Retina (tissue), 1 donor: ENCODE measurements at regions not wholly inside any gene's neighbourhood (a gene's known extent, or its start where the extent isn't known, plus 50 kb on each side); places are given as distances from the start of the nearest gene placed in this dataset.

Source experiments
- DNase-seq: peaks from one replicate; pipeline ENCODE4 v3.0.0-alpha.2; 2016

DNA sequence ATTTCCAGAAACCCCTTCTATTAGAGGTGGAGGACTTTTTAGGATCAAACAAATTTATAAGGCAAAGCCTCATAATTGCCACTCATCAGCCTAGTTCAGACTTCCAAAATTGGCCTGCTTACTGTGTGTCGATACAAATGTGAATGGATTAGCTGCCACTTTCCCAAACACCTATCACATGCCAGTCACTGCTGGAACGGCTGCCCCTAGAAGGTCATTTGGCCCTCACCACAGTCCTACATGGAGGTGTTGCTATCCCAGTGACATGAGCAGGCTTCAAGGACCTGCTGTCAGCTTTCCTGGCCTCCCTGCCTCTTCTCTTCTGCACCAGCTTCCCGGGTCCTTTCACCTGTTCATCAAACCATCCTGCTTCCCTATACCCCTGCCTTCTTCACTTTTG is 279.2 kb upstream of the SKOR2 start:
- no peak for DNase-seq

DNA sequence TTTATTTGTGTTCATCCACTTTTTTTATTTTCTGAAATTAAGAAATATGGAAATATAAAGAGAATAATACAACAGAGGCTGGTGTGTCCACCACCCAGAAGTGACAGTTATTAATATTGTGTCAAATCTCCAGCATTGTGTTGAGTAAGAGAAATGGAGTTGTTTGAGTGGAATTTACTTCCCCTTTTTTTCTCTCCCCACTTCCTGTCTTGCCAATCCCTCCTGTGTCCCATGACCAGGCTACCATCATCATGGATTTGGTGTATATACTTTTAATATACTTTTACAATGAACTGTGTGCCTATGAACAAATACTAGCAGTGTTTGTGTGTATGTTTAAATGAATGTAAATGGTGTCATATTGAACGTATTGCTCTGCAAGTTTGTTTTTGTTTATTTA is 276.9 kb upstream of the SKOR2 start:
- no peak for DNase-seq

DNA sequence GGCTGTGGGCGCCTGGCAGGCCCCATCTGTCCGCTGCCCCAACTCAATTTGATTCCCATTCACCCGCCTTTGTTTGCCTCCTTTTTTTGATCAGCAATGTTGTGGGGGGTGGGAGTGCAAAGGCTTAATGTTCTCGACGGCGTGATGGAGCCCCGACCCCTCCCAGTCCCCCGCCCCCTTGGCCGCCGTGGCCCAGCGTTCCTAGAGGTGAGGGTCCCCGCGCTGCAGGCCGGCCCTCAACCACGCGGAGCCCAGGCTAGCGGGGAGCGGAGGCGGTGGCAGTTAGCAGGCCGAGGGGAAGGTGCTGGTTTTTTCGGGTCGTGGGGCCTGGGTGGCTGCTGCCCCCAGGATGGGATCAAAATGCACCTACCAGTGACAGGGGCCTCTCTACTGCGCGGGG is 274.7 kb upstream of the SKOR2 start:
- DNase-seq, result no peak

DNA sequence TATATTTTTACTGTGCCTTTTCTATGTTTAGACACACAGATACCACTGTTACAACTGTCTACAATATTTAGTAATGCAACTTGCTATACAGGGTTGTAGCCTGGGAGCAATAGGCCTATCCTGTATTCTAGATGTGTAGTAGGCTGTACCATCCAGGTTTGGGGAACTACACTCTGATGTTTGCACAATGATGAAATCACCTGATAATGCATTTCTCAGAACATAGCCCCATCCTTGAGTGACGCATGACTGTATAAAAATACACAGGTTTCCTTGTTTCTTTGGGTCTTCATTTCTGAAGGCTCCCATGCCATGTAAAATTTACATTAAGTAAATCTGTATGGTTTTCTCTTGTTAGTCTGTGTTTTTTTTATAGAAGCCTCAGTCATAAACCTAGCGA is 270.9 kb upstream of the SKOR2 start:
- no peak for DNase-seq

DNA sequence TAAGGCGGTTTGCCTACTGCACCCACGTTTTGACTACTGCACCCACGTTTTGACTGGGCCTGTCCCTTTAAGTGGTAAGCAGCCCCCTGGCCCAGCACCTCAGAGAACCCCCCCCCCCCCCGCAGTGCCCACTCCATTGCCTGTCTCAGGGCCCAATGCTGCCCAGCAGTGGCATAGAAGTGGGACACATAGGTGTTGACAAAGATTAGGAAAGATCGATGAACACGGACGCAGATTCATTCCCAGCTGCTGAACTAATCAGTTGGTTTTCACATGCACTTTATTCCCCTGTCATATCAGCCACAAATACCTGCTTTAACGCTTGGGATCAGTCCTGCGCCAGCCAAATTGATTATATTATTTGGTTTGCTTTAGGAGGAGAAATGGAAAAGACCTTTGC is 268.8 kb upstream of the SKOR2 start:
- no peak for DNase-seq

GRCh38 chr18:47519706-47520105 is 268.2 kb upstream of the SKOR2 start:
- no peak for DNase-seq

GRCh38 chr18:47519277-47519676 is 267.8 kb upstream of the SKOR2 start:
- no peak for DNase-seq

DNA sequence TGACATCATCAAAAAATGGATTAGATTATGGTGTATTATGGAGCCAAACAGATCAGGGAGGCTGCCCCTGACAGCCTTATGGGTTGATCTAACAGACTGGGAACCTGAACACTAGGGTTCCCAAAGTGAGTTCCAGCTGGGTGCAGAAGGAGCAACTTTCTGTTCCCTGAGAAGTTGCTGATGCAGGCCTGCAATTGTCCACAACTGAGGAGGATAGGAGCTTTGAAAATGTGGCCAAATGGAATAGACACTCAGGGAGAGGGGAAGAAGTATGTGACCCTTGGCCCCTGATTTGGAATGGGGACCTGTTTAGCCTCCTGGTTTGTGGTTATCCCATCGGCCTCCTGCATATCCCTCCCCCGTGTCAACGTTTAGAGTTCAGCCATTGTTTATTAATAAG is 262.2 kb upstream of the SKOR2 start:
- DNase-seq, result no peak

GRCh38 chr18:47512726-47513435 is 261.4 kb upstream of the SKOR2 start:
- DNase-seq, result peak; percentile 33

- DNase-seq, result no peak
Measured at GRCh38 chr18:47512056-47512455, 260.6 kb upstream of the SKOR2 start.

DNA sequence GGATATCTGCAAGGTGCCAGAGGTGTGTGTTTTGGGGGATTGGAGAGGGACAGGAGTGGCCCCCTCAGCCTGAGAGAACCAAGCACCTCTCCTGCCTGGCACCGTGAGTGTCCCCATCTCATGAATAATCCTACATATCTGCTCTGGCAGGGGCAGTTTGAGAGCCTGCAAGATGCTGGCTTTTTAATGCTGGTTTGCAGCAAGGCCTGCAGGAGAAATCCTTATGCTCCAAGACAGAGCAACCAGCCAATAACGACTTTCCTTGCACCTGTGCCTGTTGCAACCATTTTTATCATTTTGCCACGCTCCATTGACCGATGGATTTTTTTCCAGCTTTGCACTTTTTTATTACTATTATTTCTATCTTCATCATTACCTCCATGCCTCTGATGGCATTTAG is 259.4 kb upstream of the SKOR2 start:
- DNase-seq, result no peak

- no peak for DNase-seq
Measured at GRCh38 chr18:47507651-47508050, 256.2 kb upstream of the SKOR2 start.

DNA sequence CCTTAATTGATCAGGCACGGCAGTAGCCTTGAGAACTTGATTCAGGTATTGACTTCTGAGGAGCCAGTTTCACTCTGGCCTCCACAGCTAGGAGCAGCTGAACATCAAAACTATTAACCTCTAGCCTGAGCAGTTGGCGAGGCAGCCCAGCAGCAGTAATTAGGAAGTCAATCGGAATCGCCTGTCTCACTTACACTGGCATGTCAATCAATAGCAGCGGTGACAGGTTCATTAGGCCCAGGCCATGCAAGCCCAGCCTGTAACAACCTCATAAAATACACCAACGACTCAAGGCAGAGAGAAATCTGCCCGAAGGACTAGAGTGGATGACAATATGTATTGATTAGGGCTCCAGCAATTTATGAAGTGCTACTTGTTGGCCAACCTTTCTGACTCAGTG is 255.4 kb upstream of the SKOR2 start:
- DNase-seq, result peak; percentile 52

GRCh38 chr18:47501946-47502345 is 250.5 kb upstream of the SKOR2 start:
- peak; percentile 44 for DNase-seq

DNA sequence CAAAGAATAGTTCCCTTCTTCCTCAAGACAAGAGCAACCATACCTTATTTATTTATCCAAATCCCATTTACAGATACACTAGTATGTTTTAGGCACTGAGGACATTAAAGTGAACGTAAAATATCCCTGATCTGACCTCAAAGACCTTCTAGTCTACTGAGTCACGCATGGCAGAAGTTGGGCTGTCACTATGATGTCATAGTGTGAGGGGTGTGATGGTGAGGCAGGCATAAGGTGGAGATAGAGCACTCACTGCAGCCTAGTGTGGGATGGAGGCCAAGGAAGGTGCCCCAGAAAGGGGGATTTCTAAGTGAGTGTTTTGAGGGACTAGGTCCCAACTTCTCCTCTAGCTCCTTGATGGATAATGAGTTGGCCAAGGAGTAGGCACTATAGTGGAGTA is 249.5 kb upstream of the SKOR2 start:
- DNase-seq, result no peak

GRCh38 chr18:47492691-47493090 is 241.2 kb upstream of the SKOR2 start:
- DNase-seq, result no peak

DNA sequence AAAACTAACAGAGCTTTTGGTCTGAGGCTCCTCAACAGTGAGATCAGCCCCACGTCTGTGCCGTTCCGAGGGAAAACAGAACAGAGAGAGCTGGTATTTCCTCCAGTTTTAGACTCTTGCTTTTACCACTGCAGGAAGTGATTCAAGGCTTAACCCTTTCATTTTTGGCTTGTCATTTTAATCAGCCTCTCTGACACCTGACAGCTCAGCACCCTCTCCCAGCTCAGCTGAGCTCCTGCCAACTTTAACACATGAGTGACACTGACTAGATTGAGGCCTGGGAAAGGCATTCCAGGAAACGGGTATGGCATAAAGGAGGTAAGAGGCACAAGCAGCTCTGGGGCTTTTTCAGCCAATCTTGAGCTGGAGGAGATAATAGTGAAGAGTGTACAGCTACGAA is 239.4 kb upstream of the SKOR2 start:
- DNase-seq, result no peak

DNA sequence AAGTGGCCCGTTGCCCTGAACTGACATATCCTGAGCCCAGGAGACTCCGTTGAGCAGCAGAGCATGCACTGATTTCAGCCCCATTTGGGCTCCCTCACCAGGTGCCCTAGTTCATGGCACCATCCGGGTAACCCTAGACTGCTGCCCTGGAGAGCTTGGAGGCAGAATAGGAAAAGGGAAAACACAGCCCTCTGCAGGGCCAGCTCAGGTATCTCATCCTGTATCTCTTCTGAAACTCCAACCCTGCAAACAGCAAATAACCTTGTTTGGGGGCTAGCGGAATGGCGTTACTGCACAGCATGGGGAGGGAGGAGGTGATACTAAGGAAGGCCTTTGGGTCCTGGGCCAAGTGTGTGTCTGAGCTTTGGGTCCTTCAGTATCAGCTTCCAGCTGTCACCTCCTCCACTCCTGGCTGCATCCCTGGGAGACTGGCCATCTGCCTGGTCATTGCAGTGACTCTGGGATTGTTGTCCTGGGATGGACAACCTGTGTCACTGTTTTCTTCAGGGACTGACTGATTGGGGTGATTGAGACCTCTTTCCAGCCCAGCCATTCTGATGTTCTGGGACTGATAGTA is 233.8 kb upstream of the SKOR2 start:
- DNase-seq, result no peak

DNA sequence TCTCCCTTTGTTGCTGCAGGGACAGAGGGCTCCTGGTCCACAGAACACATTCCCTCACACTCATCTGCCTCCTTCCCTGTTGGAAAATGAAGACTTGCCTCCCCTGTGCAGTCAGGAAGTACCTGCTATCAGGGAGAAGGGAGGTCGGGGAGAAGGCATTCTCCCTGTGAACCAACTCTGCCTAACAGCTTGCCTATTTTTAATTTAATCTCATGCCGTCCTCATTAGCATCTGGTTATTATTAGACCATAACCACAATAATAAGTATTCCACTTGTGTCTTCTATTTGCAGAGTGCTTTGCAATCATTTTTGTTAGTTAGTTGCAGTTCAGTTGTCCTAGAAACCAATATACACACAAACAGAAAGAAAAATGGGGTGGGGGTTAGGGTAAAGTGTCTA is 232.6 kb upstream of the SKOR2 start:
- no peak for DNase-seq

GRCh38 chr18:47480166-47480565 is 228.7 kb upstream of the SKOR2 start:
- DNase-seq, result no peak

DNA sequence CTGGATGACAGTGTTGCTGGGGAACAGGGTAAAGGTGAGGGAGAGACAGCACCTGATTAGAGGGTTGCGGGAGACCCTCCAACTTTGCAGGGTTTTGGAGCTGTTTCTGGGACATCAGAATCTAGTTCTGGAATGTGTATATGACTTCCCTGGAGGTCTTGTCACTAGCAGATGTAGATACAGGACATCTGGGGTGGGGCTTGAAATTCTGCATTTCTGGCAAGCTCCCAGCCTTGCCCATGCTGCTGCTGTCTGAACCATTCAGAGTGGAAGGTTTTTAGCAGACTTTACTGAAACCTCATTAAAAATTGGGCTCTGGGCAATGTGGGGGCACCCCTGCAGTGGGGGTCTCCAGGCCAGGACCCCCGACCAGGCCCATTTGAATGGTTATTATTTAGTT is 220.3 kb upstream of the SKOR2 start:
- no peak for DNase-seq

- no peak for DNase-seq
Measured at GRCh38 chr18:47470941-47471340, 219.5 kb upstream of the SKOR2 start.

GRCh38 chr18:47469576-47469975 is 218.1 kb upstream of the SKOR2 start:
- DNase-seq, result no peak

DNA sequence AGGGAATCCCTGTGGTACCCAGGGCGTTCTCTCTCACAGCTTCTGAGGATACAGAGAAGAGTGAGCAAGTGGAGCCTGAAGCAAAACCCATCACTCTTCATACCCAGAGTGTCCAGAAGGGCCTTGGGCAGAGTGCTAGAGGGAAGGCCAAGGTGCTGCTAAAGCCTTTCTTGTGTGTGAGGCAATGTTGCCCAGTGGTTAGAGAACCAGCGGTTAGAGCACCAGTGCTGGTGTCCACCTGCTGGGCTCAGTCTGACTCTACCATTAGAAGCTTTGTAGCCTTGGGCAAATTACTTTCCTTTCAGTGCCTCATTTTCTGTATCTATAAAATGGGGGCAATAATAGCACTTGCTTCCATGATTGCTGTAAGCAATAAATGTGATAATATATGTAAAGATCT is 210.5 kb upstream of the SKOR2 start:
- DNase-seq, result no peak

- DNase-seq, result no peak
Measured at GRCh38 chr18:47461406-47461948, 210.0 kb upstream of the SKOR2 start.
